IPS DF 6.9 (cell line): ENCODE measurements at regions not wholly inside any gene's neighbourhood (a gene's known extent, or its start where the extent isn't known, plus 50 kb on each side); places are given as distances from the start of the nearest gene placed in this dataset.

ENCODE experiments used
- DNase-seq: peaks from one replicate; pipeline ENCODE4 v3.0.0-alpha.2; 2013; ENCODE audit warnings: low read depth, low spot score
- H3K27ac ChIP-seq: one replicate; pipeline ENCODE4 v1.5.1; 2013; ENCODE audit warnings: low read length, control low read depth
- H3K27me3 ChIP-seq: 2 replicates; pipeline ENCODE4 v1.6.1; 2013; ENCODE audit warnings: mild to moderate bottlenecking, low read length; ENCODE audit not compliant: control insufficient read depth, insufficient read depth
- H3K36me3 ChIP-seq: 2 replicates; pipeline ENCODE4 v1.6.1; 2013; ENCODE audit warnings: low read length; ENCODE audit not compliant: control insufficient read depth, insufficient read depth
- H3K4me1 ChIP-seq: 2 replicates; pipeline ENCODE4 v1.6.1; 2013; ENCODE audit warnings: low read length; ENCODE audit not compliant: control insufficient read depth, insufficient read depth
- H3K4me3 ChIP-seq: 2 replicates; pipeline ENCODE4 v1.5.1; 2013; ENCODE audit warnings: mild to moderate bottlenecking, low read length
- H3K9me3 ChIP-seq: 2 replicates; pipeline ENCODE4 v1.6.1; 2013; ENCODE audit warnings: low read length, inconsistent platforms; ENCODE audit not compliant: control insufficient read depth, insufficient read depth
- WGBS: extraction: QIAGEN DNeasy Blood & Tissue Kit; methylation state at CpG from one replicate; pipeline ENCODE4 v1.1.7; 2013; ENCODE audit warnings: mixed read lengths, missing lambda C conversion rate; ENCODE audit not compliant: insufficient read length, insufficient coverage; 5-methylcytosine and 5-hydroxymethylcytosine counted together

- no CpG with 5 or more reads among the region's 10 CpGs for WGBS
- Histone ChIP-seq H3K27ac (no peak overlapping the region), H3K4me3 (no peak overlapping the region), H3K4me1 (no peaks in the 10 kb centered on the region), H3K36me3 (no peaks in the 10 kb centered on the region), H3K9me3 (no peaks in the 10 kb centered on the region; the same call in 1 of the 2 replicates), H3K27me3 (no peaks in the 10 kb centered on the region)
- no peak for DNase-seq
Measured at GRCh38 chr10:128384831-128385230, 258.6 kb upstream of the MKI67 start.

DNA sequence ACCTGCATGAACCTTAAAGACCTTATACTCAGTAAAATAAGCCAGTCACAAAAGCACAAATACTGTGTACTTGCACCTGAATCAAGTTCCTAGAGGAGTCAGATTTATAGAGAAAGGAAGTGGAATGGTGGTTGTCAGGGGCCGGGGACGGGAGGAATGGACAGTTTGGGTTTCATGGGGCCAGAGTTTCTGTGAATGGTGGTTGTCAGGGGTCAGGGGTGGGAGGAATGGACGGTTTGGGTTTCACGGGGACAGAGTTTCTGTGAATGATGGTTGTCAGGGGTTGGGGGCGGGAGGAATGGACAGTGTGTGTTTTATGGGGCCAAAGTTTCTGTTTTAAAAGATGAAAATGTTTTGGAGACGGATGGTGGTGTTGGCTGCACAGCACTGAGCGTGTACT, 260.0 kb upstream of the MKI67 start:
- H3K36me3 ChIP-seq = no peaks in the 10 kb centered on the region
- H3K4me1 ChIP-seq = no peaks in the 10 kb centered on the region
- no peaks in the 10 kb centered on the region for H3K27me3 ChIP-seq
- no peak overlapping the region for H3K27ac ChIP-seq
- DNase-seq = no peak
- no peak overlapping the region for H3K4me3 ChIP-seq
- WGBS = no CpG with 5 or more reads among the region's 7 CpGs
- no peaks in the 10 kb centered on the region; the same call in 1 of the 2 replicates for H3K9me3 ChIP-seq

DNA sequence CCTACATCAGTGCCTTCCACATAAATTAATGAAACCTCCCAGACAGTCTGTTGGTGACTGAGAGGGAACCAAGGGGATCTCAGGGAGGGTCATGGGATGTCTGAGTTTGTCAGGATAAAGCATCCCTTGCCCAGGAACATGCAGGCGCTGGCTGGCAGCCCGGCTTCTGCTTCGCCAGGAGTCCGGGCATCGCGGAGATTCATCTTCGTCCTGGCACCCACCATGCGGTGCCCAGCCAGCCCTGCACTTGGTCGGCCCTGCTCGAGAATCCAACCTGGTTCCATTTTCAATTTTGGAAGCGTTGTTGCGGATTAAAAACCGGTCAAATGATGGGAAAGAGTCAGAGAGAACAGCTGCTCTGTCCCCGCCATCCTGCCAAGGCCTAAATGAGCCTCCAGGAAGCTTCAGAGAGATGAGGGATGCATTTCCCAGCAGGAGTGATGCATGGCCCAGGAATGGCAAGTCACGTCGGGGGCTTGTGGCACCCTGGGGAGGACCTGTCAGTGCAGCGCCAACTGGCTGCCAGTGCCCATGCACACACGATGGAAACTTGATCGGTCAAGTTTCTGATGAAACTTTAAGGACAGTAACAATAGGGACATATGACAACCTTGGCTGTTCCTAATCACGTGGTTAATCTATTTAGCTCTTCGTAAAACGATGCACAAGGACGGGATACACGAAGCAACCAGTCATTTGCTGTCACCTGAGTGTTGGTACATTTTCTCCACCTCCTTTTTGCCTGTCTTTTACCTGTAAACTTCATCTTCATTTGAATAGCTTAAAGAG, 260.8 kb upstream of the MKI67 start:
- no CpG with 5 or more reads among the region's 24 CpGs for WGBS
- Histone ChIP-seq H3K36me3 (no peaks in the 10 kb centered on the region), H3K4me1 (no peaks in the 10 kb centered on the region), H3K27ac (no peak overlapping the region), H3K9me3 (no peaks in the 10 kb centered on the region; the same call in 1 of the 2 replicates), H3K4me3 (no peak overlapping the region), H3K27me3 (no peaks in the 10 kb centered on the region)
- DNase-seq = no peak

DNA sequence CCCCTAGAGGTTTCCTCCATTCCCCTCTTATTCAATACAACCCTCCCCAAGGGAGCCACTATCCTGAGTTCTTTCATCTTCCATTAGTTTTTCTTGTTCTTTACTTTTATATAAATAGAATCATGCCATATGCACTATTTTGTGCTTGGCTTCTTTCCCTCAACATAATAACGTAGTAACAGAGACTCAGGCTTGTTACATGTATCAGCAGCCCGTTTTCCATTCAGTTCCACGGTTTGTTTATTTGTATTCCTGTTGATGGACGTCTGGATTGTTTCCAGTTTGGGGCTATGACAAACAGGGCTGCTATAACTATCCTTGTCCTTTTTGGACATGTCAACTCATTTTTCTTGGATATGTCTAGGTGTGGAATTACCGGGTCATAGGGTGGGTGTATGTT, 264.4 kb upstream of the MKI67 start:
- Histone ChIP-seq H3K4me1 (no peaks in the 10 kb centered on the region), H3K27me3 (no peaks in the 10 kb centered on the region), H3K9me3 (no peaks in the 10 kb centered on the region; the same call in 1 of the 2 replicates), H3K4me3 (no peak overlapping the region), H3K27ac (no peak overlapping the region), H3K36me3 (no peaks in the 10 kb centered on the region)
- WGBS = no CpG with 5 or more reads among the region's 5 CpGs
- DNase-seq = no peak

GRCh38 chr10:128393546-128393945, 267.3 kb upstream of the MKI67 start:
- Histone ChIP-seq H3K4me1 (no peaks in the 10 kb centered on the region), H3K27ac (no peak overlapping the region), H3K9me3 (no peaks in the 10 kb centered on the region), H3K36me3 (no peaks in the 10 kb centered on the region), H3K4me3 (no peak overlapping the region), H3K27me3 (no peaks in the 10 kb centered on the region)
- no peak for DNase-seq
- WGBS = no CpG with 5 or more reads among the region's 4 CpGs

GRCh38 chr10:128398118-128398517, 271.9 kb upstream of the MKI67 start:
- Histone ChIP-seq H3K36me3 (no peaks in the 10 kb centered on the region), H3K4me1 (no peaks in the 10 kb centered on the region), H3K27me3 (no peaks in the 10 kb centered on the region), H3K9me3 (no peaks in the 10 kb centered on the region), H3K4me3 (no peak overlapping the region), H3K27ac (no peak overlapping the region)
- no CpG with 5 or more reads among the region's 8 CpGs for WGBS
- no peak for DNase-seq

- Histone ChIP-seq H3K27ac (no peak overlapping the region), H3K9me3 (no peaks in the 10 kb centered on the region), H3K4me3 (no peak overlapping the region), H3K27me3 (no peaks in the 10 kb centered on the region), H3K36me3 (no peaks in the 10 kb centered on the region), H3K4me1 (no peaks in the 10 kb centered on the region)
- no CpG with 5 or more reads among the region's 1 CpG for WGBS
- DNase-seq = no peak
Measured at GRCh38 chr10:128398999-128399398, 272.8 kb upstream of the MKI67 start.

- H3K4me3 ChIP-seq = no peak overlapping the region
- no peaks in the 10 kb centered on the region for H3K4me1 ChIP-seq
- no CpG with 5 or more reads among the region's 8 CpGs for WGBS
- H3K27me3 ChIP-seq = no peaks in the 10 kb centered on the region
- no peaks in the 10 kb centered on the region for H3K9me3 ChIP-seq
- H3K27ac ChIP-seq = no peak overlapping the region
- no peak for DNase-seq
- no peaks in the 10 kb centered on the region for H3K36me3 ChIP-seq
Measured at GRCh38 chr10:128400564-128400963, 274.3 kb upstream of the MKI67 start.

- no peaks in the 10 kb centered on the region for H3K27me3 ChIP-seq
- H3K36me3 ChIP-seq = no peaks in the 10 kb centered on the region
- no peak overlapping the region for H3K4me3 ChIP-seq
- no peak overlapping the region for H3K27ac ChIP-seq
- DNase-seq = no peak
- no peaks in the 10 kb centered on the region for H3K9me3 ChIP-seq
- 100% methylated on average over 1 of the region's 8 CpGs for WGBS
- no peaks in the 10 kb centered on the region for H3K4me1 ChIP-seq
Measured at GRCh38 chr10:128405450-128405849, 279.2 kb upstream of the MKI67 start.

DNA sequence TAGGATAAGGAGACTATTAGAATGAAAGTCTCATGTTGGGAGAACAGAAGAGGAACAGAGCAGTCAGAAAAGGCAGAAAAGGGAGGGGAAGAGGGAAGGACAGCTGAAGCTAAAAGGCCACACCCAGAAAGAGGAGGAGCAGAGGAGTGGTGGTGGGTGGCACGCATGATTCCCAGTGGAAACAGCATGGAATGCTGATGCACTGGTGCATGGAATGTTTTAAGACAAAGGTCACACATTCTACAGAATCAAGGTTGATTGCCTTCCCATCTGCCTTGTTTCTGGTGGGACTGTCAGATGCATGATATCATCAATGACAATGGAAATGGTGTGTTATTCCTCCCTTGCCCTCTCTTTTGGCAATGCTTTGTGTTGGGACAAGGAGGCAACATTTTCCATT, 285.4 kb upstream of the MKI67 start:
- no CpG with 5 or more reads among the region's 1 CpG for WGBS
- no peak overlapping the region for H3K27ac ChIP-seq
- H3K4me1 ChIP-seq = peaks cover 1% of the 10 kb centered on the region; the same call in 1 of the 2 replicates
- H3K27me3 ChIP-seq = no peaks in the 10 kb centered on the region
- H3K9me3 ChIP-seq = no peaks in the 10 kb centered on the region
- no peak overlapping the region for H3K4me3 ChIP-seq
- H3K36me3 ChIP-seq = no peaks in the 10 kb centered on the region
- DNase-seq = no peak

- Histone ChIP-seq H3K4me3 (no peak overlapping the region), H3K27ac (no peak overlapping the region), H3K4me1 (peaks cover 1% of the 10 kb centered on the region; the same call in 1 of the 2 replicates), H3K9me3 (no peaks in the 10 kb centered on the region), H3K27me3 (no peaks in the 10 kb centered on the region), H3K36me3 (no peaks in the 10 kb centered on the region)
- no CpG with 5 or more reads among the region's 5 CpGs for WGBS
- no peak for DNase-seq
Measured at GRCh38 chr10:128414568-128414967, 288.3 kb upstream of the MKI67 start.
